BLaER1 treated with 17β-estradiol and CSF1 and Interleukin-3, amounts not matched to agents 10 nM and 100 nM (cell line): ENCODE measurements at regions not wholly inside any gene's neighbourhood (a gene's known extent, or its start where the extent isn't known, plus 50 kb on each side); places are given as distances from the start of the nearest gene placed in this dataset.

ENCODE experiments used
- H3K27ac ChIP-seq, 11 experiments: shearing (Covaris generic); formaldehyde crosslinking; 2 replicates each; pipeline ENCODE4 v1.8.1; 2022
- H3K27me3 ChIP-seq, 11 experiments: shearing (Covaris generic); formaldehyde crosslinking; 2 replicates each; pipeline ENCODE4 v1.8.1; 2022
- H3K36me3 ChIP-seq, 11 experiments: shearing (Covaris generic); formaldehyde crosslinking; 2 replicates each; pipeline ENCODE4 v1.8.1; 2022
- H3K4me1 ChIP-seq, 10 experiments: shearing (Covaris generic); formaldehyde crosslinking; 2 replicates each; pipeline ENCODE4 v1.8.1; 2022
- H3K4me2 ChIP-seq, 11 experiments: shearing (Covaris generic); formaldehyde crosslinking; 2 replicates each; pipeline ENCODE4 v1.8.1; 2022
- H3K4me3 ChIP-seq, 10 experiments: shearing (Covaris generic); formaldehyde crosslinking; 2 replicates each; pipeline ENCODE4 v1.8.1; 2022
- H3K9ac ChIP-seq, 11 experiments: shearing (Covaris generic); formaldehyde crosslinking; 2 replicates each; pipeline ENCODE4 v1.8.1; 2022
- H3K9me3 ChIP-seq, 11 experiments: shearing (Covaris generic); formaldehyde crosslinking; replicated peaks in 1 of 11; 2 replicates each; pipeline ENCODE4 v1.8.1; 2022
- H4K20me1 ChIP-seq, 11 experiments: shearing (Covaris generic); formaldehyde crosslinking; 2 replicates each; pipeline ENCODE4 v1.8.1; 2022
- Cebpa-rat ChIP-seq, 11 experiments: shearing (Covaris generic); IDR thresholded peaks; 2 replicates each; pipeline ENCODE4 v1.8.1; 2022

- Histone ChIP-seq H4K20me1 (no peaks in the 10 kb centered on the region), H3K27me3 (no peaks in the 10 kb centered on the region), H3K9me3 (no peaks in the 10 kb centered on the region), H3K4me3 (no peak overlapping the region), H3K36me3 (no peaks in the 10 kb centered on the region), H3K4me1 (no peaks in the 10 kb centered on the region), H3K4me2 (no peak overlapping the region), H3K9ac (no peak overlapping the region), H3K27ac (no peak overlapping the region)
- TF ChIP-seq Cebpa-rat (IDR thresholded peaks at IDR 0.05), result no peak
Measured at GRCh38 chr7:137151041-137151689, 192.4 kb downstream of the PTN start.

DNA sequence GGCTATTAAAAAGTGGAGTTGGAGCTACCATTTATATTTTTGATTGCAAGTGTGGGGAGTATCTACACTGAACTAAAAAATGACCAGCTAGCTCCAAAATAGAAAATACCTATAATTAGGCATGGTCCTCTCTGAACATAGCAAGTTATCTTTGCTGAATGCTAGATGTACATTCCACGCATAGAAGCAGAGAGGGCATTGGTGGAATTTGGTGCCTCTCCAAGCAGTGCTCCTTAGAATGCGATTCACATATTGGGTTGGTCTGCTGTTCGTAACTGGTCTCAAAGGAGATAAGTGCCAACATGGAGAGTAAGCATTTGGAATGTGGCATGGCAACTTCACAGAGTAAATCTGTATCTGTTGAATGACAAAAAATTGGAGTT, 196.2 kb downstream of the PTN start:
- H4K20me1 ChIP-seq, result no peaks in the 10 kb centered on the region
- H3K9ac ChIP-seq, result no peak overlapping the region
- no peak overlapping the region for H3K4me2 ChIP-seq
- no peak for TF ChIP-seq Cebpa-rat (IDR thresholded peaks at IDR 0.05)
- no peaks in the 10 kb centered on the region for H3K4me1 ChIP-seq
- no peaks in the 10 kb centered on the region for H3K36me3 ChIP-seq
- H3K4me3 ChIP-seq, result no peak overlapping the region
- H3K9me3 ChIP-seq, result no peaks in the 10 kb centered on the region
- H3K27ac ChIP-seq, result no peak overlapping the region
- no peaks in the 10 kb centered on the region for H3K27me3 ChIP-seq

GRCh38 chr7:137146552-137147337, 196.8 kb downstream of the PTN start:
- no peaks in the 10 kb centered on the region for H3K36me3 ChIP-seq
- H3K27ac ChIP-seq, result no peak overlapping the region
- no peaks in the 10 kb centered on the region for H3K9me3 ChIP-seq
- H3K27me3 ChIP-seq, result no peaks in the 10 kb centered on the region
- no peak overlapping the region for H3K9ac ChIP-seq
- H3K4me2 ChIP-seq, result no peak overlapping the region
- no peak for TF ChIP-seq Cebpa-rat (IDR thresholded peaks at IDR 0.05)
- H3K4me3 ChIP-seq, result no peak overlapping the region
- no peaks in the 10 kb centered on the region for H3K4me1 ChIP-seq
- no peaks in the 10 kb centered on the region for H4K20me1 ChIP-seq

- no peaks in the 10 kb centered on the region for H4K20me1 ChIP-seq
- no peaks in the 10 kb centered on the region for H3K36me3 ChIP-seq
- H3K27me3 ChIP-seq, result no peaks in the 10 kb centered on the region
- H3K27ac ChIP-seq, result no peak overlapping the region
- no peak overlapping the region for H3K4me3 ChIP-seq
- H3K4me2 ChIP-seq, result no peak overlapping the region
- no peaks in the 10 kb centered on the region for H3K4me1 ChIP-seq
- TF ChIP-seq Cebpa-rat (IDR thresholded peaks at IDR 0.05), result no peak
- no peak overlapping the region for H3K9ac ChIP-seq
- H3K9me3 ChIP-seq, result no peaks in the 10 kb centered on the region
Measured at GRCh38 chr7:137146012-137146455, 197.5 kb downstream of the PTN start.

- no peak for TF ChIP-seq Cebpa-rat (IDR thresholded peaks at IDR 0.05)
- no peak overlapping the region for H3K4me2 ChIP-seq
- H4K20me1 ChIP-seq, result no peaks in the 10 kb centered on the region
- no peak overlapping the region for H3K27ac ChIP-seq
- H3K9ac ChIP-seq, result no peak overlapping the region
- H3K4me1 ChIP-seq, result no peaks in the 10 kb centered on the region
- H3K4me3 ChIP-seq, result no peak overlapping the region
- H3K36me3 ChIP-seq, result no peaks in the 10 kb centered on the region
- no peaks in the 10 kb centered on the region for H3K27me3 ChIP-seq
- no peaks in the 10 kb centered on the region for H3K9me3 ChIP-seq
Measured at GRCh38 chr7:137142376-137142775, 201.2 kb downstream of the PTN start.

- no peak overlapping the region for H3K27ac ChIP-seq
Measured at GRCh38 chr7:137135654-137136350, 207.7 kb downstream of the PTN start.

GRCh38 chr7:137130751-137131158, 212.8 kb downstream of the PTN start:
- no peaks in the 10 kb centered on the region for H3K4me1 ChIP-seq
- H3K4me3 ChIP-seq, result no peak overlapping the region
- no peaks in the 10 kb centered on the region for H3K27me3 ChIP-seq
- H3K4me2 ChIP-seq, result no peak overlapping the region
- TF ChIP-seq Cebpa-rat (IDR thresholded peaks at IDR 0.05), result no peak
- H3K9me3 ChIP-seq, result no peaks in the 10 kb centered on the region
- no peaks in the 10 kb centered on the region for H4K20me1 ChIP-seq
- H3K27ac ChIP-seq, result no peak overlapping the region
- no peak overlapping the region for H3K9ac ChIP-seq
- H3K36me3 ChIP-seq, result no peaks in the 10 kb centered on the region

More at GRCh38 chr7:137135654-137136350, 207.7 kb downstream of the PTN start:
- H3K4me2 ChIP-seq, result no peak overlapping the region
- no peaks in the 10 kb centered on the region for H3K36me3 ChIP-seq
- no peak overlapping the region for H3K9ac ChIP-seq
- H3K9me3 ChIP-seq, result no peaks in the 10 kb centered on the region
- no peak for TF ChIP-seq Cebpa-rat (IDR thresholded peaks at IDR 0.05)
- no peaks in the 10 kb centered on the region for H3K27me3 ChIP-seq
- no peak overlapping the region for H3K4me3 ChIP-seq
- no peaks in the 10 kb centered on the region for H4K20me1 ChIP-seq
- no peaks in the 10 kb centered on the region for H3K4me1 ChIP-seq

DNA sequence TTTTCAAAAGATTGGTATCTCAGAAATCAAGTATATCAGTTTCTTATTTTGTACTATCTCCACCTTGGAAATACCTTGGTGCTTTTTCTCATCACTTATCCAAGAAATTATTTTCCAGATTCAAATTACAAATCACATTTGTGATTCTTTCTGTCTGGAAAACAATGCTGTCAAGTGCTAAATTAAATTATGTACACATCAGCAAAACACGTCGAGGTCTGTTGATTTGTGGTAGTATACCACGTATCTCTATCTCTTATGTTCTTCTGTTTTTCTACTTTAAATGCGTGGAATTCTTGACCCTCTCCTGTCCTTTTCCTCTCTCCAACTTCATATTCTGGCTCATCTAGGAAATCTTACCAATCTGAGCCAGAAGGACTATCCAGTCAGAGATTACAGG, 214.5 kb downstream of the PTN start:
- H3K4me2 ChIP-seq, result no peak overlapping the region
- H4K20me1 ChIP-seq, result no peaks in the 10 kb centered on the region
- H3K4me1 ChIP-seq, result no peaks in the 10 kb centered on the region
- H3K9me3 ChIP-seq, result no peaks in the 10 kb centered on the region
- H3K36me3 ChIP-seq, result no peaks in the 10 kb centered on the region
- no peak overlapping the region for H3K9ac ChIP-seq
- TF ChIP-seq Cebpa-rat (IDR thresholded peaks at IDR 0.05), result no peak
- no peaks in the 10 kb centered on the region for H3K27me3 ChIP-seq
- no peak overlapping the region for H3K27ac ChIP-seq
- H3K4me3 ChIP-seq, result no peak overlapping the region

DNA sequence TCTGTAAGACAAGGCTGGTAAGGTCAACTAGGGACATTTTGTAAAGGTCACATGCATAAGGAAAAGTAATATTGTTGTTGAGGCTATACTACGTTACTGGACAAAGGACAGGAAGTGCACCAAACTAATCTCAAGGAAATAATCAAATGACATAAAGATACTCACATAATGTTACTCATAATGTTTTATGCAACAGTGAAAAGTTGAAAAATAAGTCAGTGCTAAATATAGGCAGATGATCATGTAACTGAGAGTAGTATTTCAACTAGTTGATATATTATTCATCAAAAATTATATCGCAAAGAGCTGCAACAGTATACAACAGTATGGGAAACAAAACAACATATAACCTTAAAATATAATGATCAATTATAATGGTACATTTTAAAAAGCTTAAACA, 215.7 kb downstream of the PTN start:
- Histone ChIP-seq H3K4me1 (peaks cover 0 to under 1% (median 0%) of the 10 kb centered on the region in 10 experiments; a peak in 1 of 20 replicates), H3K9me3 (no peaks in the 10 kb centered on the region)
- no peak for TF ChIP-seq Cebpa-rat (IDR thresholded peaks at IDR 0.05)

More for the DNA sequence above, 215.7 kb downstream of the PTN start:
- no peak overlapping the region for H3K27ac ChIP-seq
- no peaks in the 10 kb centered on the region for H3K27me3 ChIP-seq
- no peak overlapping the region for H3K4me3 ChIP-seq
- H4K20me1 ChIP-seq, result no peaks in the 10 kb centered on the region
- H3K9ac ChIP-seq, result no peak overlapping the region
- no peaks in the 10 kb centered on the region for H3K36me3 ChIP-seq
- no peak overlapping the region for H3K4me2 ChIP-seq
